ENCODE measurements at regions not wholly inside any gene's neighbourhood (a gene's known extent, or its start where the extent isn't known, plus 50 kb on each side); places are given as distances from the start of the nearest gene placed in this dataset.

GRCh38 chr12:124233846-124234640 lies 60.9 kb upstream of the RFLNA start:
- Mint-ChIP-seq H3K27me3 (peaks cover 7% of the 10 kb centered on the region), H3K27ac (no peak overlapping the region), H3K9me3 (peaks cover 3 to 10% (median 5%) of the 10 kb centered on the region in 3 donors), H3K4me3 (peak overlapping the region in 1 of 4 donors; percentile 39), H3K36me3 (peaks cover 2% of the 10 kb centered on the region), H3K4me1 (no peaks in the 10 kb centered on the region)

GRCh38 chr12:124236625-124237031 lies 58.3 kb upstream of the RFLNA start:
- Mint-ChIP-seq H3K4me3 (no peak overlapping the region), H3K27me3 (peaks cover 11% of the 10 kb centered on the region), H3K36me3 (no peaks in the 10 kb centered on the region), H3K27ac (no peak overlapping the region), H3K4me1 (no peaks in the 10 kb centered on the region), H3K9me3 (peaks cover 0 to 4% (median 4%) of the 10 kb centered on the region in 3 donors)

- no peaks in the 10 kb centered on the region for H3K36me3 Mint-ChIP-seq
- peak overlapping the region in 1 of 4 donors; percentile 28 for H3K4me3 Mint-ChIP-seq
- H3K27me3 Mint-ChIP-seq, result peaks cover 9% of the 10 kb centered on the region
- no peak overlapping the region for H3K27ac Mint-ChIP-seq
- peaks cover 0 to 1% (median 0%) of the 10 kb centered on the region in 3 donors for H3K4me1 Mint-ChIP-seq
- peaks cover 1 to 6% (median 4%) of the 10 kb centered on the region in 3 donors for H3K9me3 Mint-ChIP-seq
These were observed 56.0 kb upstream of the RFLNA start for GRCh38 chr12:124238886-124239285.

GRCh38 chr12:124240493-124240892 lies 54.4 kb upstream of the RFLNA start:
- Mint-ChIP-seq H3K4me3 (no peak overlapping the region), H3K27me3 (peaks cover 8% of the 10 kb centered on the region), H3K4me1 (peaks cover 0 to 1% (median 0%) of the 10 kb centered on the region in 3 donors), H3K27ac (no peak overlapping the region), H3K9me3 (peaks cover 5 to 7% (median 5%) of the 10 kb centered on the region in 3 donors), H3K36me3 (no peaks in the 10 kb centered on the region)

GRCh38 chr12:124241776-124242528 lies 52.9 kb upstream of the RFLNA start:
- Mint-ChIP-seq H3K4me3 (no peak overlapping the region), H3K27me3 (peaks cover 11% of the 10 kb centered on the region), H3K27ac (peak overlapping the region in 1 of 3 donors; percentile 42), H3K9me3 (peaks cover 5 to 13% (median 7%) of the 10 kb centered on the region in 3 donors), H3K36me3 (no peaks in the 10 kb centered on the region), H3K4me1 (peaks cover 0 to 1% (median 0%) of the 10 kb centered on the region in 3 donors)

GRCh38 chr12:124242529-124243065 lies 52.3 kb upstream of the RFLNA start:
- H3K27me3 Mint-ChIP-seq, result peaks cover 11% of the 10 kb centered on the region
- H3K4me3 Mint-ChIP-seq, result no peak overlapping the region
- H3K9me3 Mint-ChIP-seq, result peaks cover 7 to 19% (median 9%) of the 10 kb centered on the region in 3 donors
- peak overlapping the region in 1 of 3 donors; percentile 20 for H3K27ac Mint-ChIP-seq
- H3K36me3 Mint-ChIP-seq, result no peaks in the 10 kb centered on the region
- peaks cover 0 to 1% (median 0%) of the 10 kb centered on the region in 3 donors for H3K4me1 Mint-ChIP-seq

GRCh38 chr12:124243936-124244335 lies 51.0 kb upstream of the RFLNA start:
- peaks cover 7 to 24% (median 9%) of the 10 kb centered on the region in 3 donors for H3K9me3 Mint-ChIP-seq
- H3K27me3 Mint-ChIP-seq, result peaks cover 13% of the 10 kb centered on the region
- H3K27ac Mint-ChIP-seq, result peak overlapping the region in 1 of 3 donors; percentile 82
- H3K4me1 Mint-ChIP-seq, result peaks cover 0 to 1% (median 0%) of the 10 kb centered on the region in 3 donors
- no peaks in the 10 kb centered on the region for H3K36me3 Mint-ChIP-seq
- H3K4me3 Mint-ChIP-seq, result no peak overlapping the region

Data from IgD-negative memory B cell (primary cell).